COLO829 (cell line): ENCODE measurements at regions not wholly inside any gene's neighbourhood (a gene's known extent, or its start where the extent isn't known, plus 50 kb on each side); places are given as distances from the start of the nearest gene placed in this dataset.
"Not testable (repeated sequence)": the region's sequence is repeated elsewhere in the genome, so short reads cannot be mapped to it uniquely, and the experiment has no call there.

Source experiments
- DNase-seq: peaks from one replicate; pipeline ENCODE4 v3.0.0; 2012; ENCODE audit warnings: low spot score

- DNase-seq: not testable (repeated sequence)
These were observed 110.8 kb upstream of the FOXD4L5 start for GRCh38 chr9:65395789-65396188.

GRCh38 chr9:65395121-65395520 is 110.1 kb upstream of the FOXD4L5 start:
- not testable (repeated sequence) for DNase-seq

- DNase-seq: not testable (repeated sequence)
These were observed 108.3 kb upstream of the FOXD4L5 start for GRCh38 chr9:65393111-65393810.

GRCh38 chr9:65392611-65393010 is 107.6 kb upstream of the FOXD4L5 start:
- DNase-seq: not testable (repeated sequence)

GRCh38 chr9:65389710-65390109 is 104.7 kb upstream of the FOXD4L5 start:
- DNase-seq: not testable (repeated sequence)

GRCh38 chr9:65389216-65389615 is 104.2 kb upstream of the FOXD4L5 start:
- not testable (repeated sequence) for DNase-seq

- DNase-seq: not testable (repeated sequence)
These were observed 101.7 kb upstream of the FOXD4L5 start for GRCh38 chr9:65386699-65387098.

GRCh38 chr9:65386191-65386590 is 101.2 kb upstream of the FOXD4L5 start:
- DNase-seq: not testable (repeated sequence)

- not testable (repeated sequence) for DNase-seq
These were observed 100.6 kb upstream of the FOXD4L5 start for GRCh38 chr9:65385655-65386024.

GRCh38 chr9:65384759-65385654 is 100.0 kb upstream of the FOXD4L5 start:
- DNase-seq: not testable (repeated sequence)

- not testable (repeated sequence) for DNase-seq
These were observed 99.1 kb upstream of the FOXD4L5 start for GRCh38 chr9:65384066-65384465.

- DNase-seq: not testable (repeated sequence)
These were observed 98.6 kb upstream of the FOXD4L5 start for GRCh38 chr9:65383646-65384045.

- DNase-seq: not testable (repeated sequence)
These were observed 97.8 kb upstream of the FOXD4L5 start for GRCh38 chr9:65382701-65383318.
